Activated T-cell treated with anti-CD3 and anti-CD28 coated beads for 24 hours (primary cell): ENCODE measurements at regions not wholly inside any gene's neighbourhood (a gene's known extent, or its start where the extent isn't known, plus 50 kb on each side); places are given as distances from the start of the nearest gene placed in this dataset.

Experiments
- DNase-seq: peaks from one replicate; pipeline ENCODE4 v3.0.0-alpha.2; 2020; ENCODE audit warnings: low read depth

DNA sequence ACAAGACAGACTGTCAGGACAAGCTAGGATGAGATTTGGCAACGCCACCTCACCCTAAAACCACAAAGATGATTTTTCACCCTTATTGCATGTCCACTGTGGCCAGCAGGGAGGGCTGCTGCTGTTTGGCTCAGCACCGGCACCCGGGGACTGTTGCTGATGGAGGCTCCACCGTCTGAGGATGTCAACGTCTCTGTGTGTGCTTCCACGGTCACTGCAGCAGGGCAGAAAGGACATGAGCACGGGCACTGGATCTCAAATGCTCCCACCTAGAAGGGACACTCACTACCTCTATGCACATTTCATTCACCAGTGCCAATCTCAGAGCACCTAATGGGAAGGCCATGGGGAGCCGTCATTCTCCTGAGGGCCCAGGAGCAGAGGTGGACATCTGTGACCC, 599.6 kb downstream of the PTPRU start:
- DNase-seq: no peak

DNA sequence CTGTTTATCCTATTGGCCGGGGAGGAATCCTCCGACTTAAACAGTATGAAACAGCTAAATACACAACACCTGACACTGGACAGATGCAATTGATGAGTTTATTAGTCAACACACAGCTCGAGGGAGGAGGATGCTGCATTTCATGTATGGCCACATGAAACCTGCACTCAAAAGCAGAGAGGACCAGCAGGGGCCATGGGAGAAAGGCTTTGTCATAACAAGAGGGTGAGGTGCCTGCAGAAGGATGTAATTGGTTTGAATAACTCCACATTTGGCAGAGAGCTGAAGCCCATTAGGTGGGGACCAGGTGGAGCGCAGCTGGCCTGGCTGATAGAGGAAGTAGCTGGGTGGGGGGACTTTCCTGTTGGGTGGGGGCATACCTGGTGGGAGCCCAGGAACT, 599.1 kb downstream of the PTPRU start:
- DNase-seq: no peak

DNA sequence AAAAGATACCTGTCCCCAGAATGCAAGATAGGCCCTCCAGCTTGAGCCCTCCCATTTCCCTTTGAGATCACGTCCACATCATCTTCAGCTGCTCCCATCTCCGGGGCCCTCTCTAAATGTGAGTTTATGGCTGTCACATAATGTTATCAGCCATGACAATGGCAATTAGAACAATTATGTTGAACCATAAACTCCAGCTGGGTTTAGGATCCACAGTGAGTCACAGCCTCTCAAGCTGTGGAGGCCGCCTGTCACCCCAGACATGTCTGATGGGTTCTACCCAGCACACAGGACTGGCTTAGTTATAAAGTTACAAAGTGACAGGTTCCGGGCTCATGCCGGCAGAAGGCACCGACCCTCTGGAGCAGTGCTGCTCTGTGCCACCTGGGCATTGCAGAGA, 597.3 kb downstream of the PTPRU start:
- DNase-seq: no peak

- DNase-seq: no peak
Observed at GRCh38 chr1:29832936-29833335, 596.6 kb downstream of the PTPRU start.

- no peak for DNase-seq
Observed at GRCh38 chr1:29832471-29832870, 596.1 kb downstream of the PTPRU start.

GRCh38 chr1:29831500-29832117, 595.3 kb downstream of the PTPRU start:
- no peak for DNase-seq

DNA sequence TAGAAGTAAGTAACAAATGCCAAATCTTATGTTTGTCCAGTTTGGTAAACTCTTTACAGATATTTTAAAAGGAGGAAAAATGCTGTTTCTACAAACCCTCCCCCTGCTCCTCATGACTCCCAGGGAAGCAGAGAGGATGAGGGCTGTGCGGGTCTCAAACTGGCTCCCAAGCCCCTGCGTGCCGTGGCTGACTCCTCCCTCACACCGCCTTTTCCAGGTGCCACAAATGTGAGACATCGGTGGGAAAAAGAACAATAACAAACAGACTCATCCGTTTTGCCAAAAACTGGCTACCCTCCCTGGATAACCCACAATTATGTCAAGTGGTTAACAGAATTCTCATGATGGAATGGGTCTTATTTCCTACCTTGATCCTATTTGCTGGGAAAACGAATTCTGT, 594.6 kb downstream of the PTPRU start:
- no peak for DNase-seq

GRCh38 chr1:29830383-29830782, 594.1 kb downstream of the PTPRU start:
- no peak for DNase-seq

DNA sequence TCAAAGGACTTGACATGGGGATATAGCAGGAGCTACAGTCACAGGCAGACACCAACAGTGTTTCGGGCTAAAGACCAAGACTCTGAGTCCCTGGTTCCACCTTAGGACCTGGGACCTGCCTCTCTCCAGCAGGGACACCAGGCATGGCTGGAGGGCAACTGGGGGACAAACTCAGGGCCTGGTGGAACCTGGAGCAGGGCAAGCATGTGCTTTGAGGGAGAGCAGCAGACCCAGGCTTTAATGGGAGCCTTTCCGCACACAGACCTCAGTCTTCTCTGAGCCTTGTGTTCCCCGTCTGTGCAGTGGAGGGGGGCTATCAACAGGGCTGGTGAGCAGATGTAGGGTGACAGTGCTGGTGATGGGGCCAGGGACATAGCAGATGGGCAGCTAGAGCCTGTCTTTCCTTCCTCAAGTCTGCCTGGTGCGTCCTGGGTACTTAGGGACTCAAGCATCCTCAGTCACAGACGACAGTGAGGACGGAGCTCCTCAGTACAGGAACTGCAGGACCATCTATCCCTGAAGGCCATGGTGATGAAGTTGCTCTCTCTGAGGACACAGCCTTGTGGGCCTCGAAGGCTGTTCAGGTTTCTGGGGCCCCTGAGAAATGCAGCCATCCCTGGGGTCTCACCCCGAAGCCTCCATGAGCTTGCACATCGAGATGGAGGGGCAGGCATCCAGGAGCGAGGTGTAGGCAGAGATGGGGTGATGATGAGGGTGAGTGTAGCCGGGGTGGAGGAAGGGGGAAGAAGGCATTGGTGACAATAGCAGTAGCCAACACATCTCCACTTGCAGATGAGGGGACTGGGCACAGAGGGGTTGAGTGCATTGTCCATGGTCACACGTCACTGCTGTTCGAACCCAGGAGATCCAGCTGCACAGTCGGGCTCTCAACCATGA, 593.4 kb downstream of the PTPRU start:
- no peak for DNase-seq

DNA sequence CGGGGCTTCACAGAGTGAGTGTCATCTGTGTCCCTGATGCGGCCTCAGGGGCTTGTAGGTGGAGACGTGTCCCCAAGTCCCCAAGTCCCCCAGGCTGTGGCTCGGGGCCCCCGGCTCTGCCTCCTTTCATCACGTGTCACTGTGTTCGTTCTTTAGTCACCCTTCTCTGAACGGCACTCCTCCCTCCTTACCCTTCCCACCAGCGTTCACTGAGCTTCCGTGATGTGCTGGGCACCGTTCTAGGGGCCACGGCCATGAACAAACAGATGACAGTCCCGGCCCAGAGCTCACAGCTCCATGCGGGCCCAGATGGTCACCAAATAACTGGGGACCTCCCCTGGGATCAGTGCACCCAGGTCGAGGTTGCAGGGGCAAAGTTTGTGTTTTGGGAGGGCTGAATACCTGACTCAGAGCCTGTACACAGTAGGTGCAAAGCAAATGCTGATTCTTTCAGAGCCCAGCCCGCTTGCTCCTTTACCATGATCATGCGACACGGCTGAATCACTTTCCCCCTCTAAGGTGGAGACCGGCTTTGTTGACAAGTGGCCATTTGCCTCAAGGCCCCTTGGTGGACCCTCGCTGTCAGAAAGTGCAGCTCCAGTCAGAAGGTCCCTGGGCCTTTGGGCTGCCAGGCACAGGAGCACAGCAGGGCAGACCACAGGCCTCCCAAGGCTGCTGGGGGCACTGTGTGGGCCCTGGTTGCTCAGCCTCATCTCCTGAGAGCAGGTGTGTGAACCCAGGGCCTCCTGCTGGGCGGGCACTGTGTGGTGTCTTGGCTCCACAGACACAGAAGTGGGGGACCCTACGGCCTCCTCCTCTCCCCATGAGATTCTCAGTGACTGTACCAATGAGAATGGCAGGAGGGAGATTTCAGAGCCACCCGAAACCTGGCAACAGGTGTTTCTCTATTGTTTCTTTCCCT, 592.5 kb downstream of the PTPRU start:
- no peak for DNase-seq

- DNase-seq: no peak
Observed at GRCh38 chr1:29827801-29828525, 591.6 kb downstream of the PTPRU start.

DNA sequence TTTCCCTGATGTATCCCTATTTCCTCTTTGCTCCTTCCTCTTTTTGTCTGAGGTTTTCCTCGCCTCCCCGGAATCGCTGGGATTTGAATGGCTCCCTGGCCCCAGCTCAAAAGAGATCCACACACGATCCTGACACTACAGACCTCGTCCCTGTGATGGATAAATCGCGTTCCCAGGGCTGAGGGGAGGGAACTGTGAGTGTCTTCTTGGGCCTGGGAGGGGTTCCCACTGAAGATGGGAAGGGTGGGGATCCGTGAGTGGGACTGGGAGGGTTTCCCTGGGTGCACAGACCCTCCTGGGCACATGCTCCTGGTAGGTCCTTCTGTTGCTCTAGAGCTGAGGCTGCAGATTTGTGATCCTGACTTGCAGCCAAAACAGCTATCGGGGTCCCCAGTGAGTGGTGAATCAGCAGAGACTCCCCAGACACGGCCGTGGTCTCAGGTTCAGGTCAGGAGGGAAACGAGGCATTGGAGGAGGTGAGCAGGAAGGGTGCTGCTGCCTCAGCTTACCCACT, 591.0 kb downstream of the PTPRU start:
- no peak for DNase-seq

- no peak for DNase-seq
Observed at GRCh38 chr1:29826646-29827045, 590.3 kb downstream of the PTPRU start.

DNA sequence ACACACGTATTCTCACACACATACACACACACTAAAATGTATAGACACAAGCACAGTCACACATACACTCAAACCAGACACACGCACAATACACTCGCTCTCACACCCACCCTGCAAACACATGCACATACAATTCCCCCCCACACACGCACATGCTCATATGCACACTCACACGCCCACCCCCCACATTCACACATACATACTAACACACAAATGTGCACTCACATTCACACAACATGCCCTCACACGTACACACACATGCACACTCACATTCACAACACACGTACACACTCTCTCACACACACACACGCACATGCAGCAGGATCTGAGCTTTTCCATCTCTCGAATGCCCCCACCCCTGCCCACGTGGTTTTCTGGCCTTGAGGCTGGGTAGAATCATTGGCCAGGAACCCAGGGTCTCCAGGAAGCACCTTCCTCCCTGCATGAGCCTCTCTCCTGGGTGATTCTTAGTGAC, 589.7 kb downstream of the PTPRU start:
- no peak for DNase-seq

DNA sequence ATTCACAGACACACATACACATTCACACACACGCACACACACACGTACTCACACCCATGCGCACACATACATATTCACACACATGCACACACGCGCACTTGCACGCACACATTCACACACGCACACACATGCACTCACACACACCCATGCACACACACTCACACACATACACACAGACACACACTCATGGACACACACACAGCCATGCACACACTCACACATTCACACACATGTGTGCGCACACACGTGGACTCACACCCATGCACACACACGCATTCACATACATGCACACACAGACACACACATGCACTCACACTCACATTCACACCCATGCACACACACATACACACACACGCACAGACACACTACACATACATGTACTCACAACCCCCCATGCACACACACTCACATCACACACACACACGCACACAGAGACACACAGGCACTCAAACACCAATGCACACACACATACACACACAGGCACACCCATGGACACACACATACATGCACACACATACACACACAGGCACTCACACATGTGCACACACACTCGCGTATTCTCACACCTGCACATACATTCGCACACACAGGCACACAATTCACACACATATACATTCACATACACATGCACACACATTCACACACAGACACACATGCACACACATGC, 589.1 kb downstream of the PTPRU start:
- DNase-seq: no peak

DNA sequence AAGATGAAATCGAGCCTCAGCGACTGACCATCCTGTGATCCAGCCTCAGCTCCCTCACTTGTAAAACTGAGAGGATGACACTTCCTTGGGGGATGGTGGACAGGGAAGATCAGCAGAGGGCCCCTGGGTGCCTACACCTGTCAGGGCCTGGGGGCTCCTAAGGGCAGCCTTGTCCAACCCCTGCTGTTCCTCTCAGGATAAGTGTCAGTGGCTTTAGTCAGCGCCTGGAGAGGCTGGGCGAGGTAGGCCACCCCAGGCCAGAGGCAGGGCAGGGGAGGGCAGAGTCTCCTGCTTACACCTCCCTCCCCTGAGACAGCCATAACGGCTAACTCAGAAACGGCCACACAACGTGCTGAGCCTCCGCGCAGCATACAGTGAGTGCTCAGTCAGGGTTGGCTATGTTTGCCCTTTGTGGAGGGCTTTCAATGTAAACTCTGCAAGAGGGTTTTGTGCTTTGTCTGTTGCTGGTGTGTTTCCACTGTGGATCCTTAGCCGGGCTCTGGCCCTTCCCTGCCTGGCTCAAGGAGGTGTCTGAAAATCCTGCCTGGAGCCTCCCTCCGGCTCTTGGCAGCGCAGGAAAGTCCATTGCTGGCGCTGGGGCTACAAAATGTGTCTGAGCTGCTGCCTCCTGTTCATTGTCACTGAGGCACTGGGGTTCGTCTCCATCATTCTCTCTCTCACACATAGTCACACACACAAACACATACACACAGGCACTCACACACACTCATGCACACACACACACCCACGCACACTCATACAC, 588.4 kb downstream of the PTPRU start:
- DNase-seq: no peak

DNA sequence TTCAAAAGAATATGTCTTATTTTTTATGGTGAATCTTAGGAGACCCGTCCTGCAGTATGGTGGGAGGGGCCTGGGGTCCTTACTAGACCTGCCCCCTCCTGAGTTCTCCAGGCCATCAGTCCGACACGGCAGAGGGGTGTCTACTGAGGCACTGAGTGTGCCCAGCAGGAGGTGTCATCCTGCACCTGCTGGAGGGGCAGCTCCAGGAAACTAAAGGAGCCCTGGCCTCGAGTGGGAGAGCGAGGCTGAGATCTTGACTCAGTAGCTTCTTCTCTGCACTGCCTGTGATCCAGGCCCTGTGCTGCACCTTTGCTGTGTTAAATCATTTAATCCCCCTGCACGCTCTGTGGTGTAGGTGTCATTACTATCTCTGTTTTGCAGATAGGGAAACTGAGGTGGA, 587.7 kb downstream of the PTPRU start:
- DNase-seq: no peak

DNA sequence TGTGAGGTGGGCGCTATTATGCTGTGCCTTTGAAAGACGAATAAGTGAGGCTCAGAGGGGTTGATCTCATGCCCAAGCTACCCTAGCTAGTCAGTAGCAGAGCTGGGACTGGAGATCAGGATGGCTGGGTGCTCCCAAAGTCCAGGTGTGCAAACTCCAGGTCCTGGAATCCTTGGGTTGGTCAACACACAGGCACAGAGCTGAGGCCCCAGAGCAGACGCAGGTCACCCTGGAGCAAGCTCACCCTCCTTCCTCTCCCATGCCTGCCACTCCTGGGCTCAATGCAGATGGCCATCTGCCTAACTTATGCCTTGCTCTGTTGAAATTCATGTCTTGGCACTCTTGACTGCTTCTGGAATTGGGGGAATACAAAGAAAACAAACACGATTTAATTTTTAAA, 587.2 kb downstream of the PTPRU start:
- DNase-seq: no peak

GRCh38 chr1:29821605-29822004, 585.3 kb downstream of the PTPRU start:
- DNase-seq: no peak

DNA sequence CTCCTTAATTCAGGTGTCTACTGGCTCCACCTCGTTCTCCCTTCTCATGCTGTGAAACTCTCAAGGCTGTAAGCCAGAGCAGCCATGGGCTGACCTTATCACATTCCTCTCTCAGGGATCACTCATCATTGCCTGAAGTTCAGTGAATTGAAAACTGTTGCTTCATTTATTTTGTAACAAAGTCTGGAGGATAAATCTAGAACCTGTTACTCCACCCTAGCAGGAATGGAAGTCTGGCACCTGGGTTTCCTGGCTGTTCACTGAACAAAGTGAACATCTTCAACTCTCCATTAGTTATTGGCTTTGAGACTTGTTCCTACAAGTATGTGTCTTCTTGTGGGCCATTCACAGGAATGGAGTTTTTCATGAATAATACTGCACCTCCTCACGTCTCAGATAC, 584.1 kb downstream of the PTPRU start:
- DNase-seq: no peak
